Ishikawa (cell line): ENCODE measurements at regions not wholly inside any gene's neighbourhood (a gene's known extent, or its start where the extent isn't known, plus 50 kb on each side); places are given as distances from the start of the nearest gene placed in this dataset.

Experiments used
- CEBPB ChIP-seq: IDR thresholded peaks from 2 replicates; pipeline ENCODE4 v1.6.1; 2012
- CREB1 ChIP-seq: IDR thresholded peaks from 2 replicates; pipeline ENCODE4 v1.6.1; 2012; ENCODE audit warnings: low read depth
- EGR1 ChIP-seq: IDR thresholded peaks from 2 replicates; pipeline ENCODE4 v1.6.1; 2012
- EP300 ChIP-seq: IDR thresholded peaks from 2 replicates; pipeline ENCODE4 v1.6.1; 2012; ENCODE audit warnings: borderline replicate concordance
- FOXM1 ChIP-seq: IDR thresholded peaks from 2 replicates; pipeline ENCODE4 v1.6.1; 2012; ENCODE audit warnings: low read depth, borderline replicate concordance
- MAX ChIP-seq: IDR thresholded peaks from 2 replicates; pipeline ENCODE4 v1.6.1; 2012
- NFIC ChIP-seq: IDR thresholded peaks from 2 replicates; pipeline ENCODE4 v1.6.1; 2012
- RAD21 ChIP-seq: IDR thresholded peaks from 2 replicates; pipeline ENCODE4 v1.6.1; 2012; ENCODE audit warnings: low read depth
- REST ChIP-seq: IDR thresholded peaks from 2 replicates; pipeline ENCODE4 v1.6.1; 2012; ENCODE audit warnings: low read depth, mild to moderate bottlenecking
- TAF1 ChIP-seq: IDR thresholded peaks from 2 replicates; pipeline ENCODE4 v1.6.1; 2012; ENCODE audit warnings: low read depth, mild to moderate bottlenecking
- TCF12 ChIP-seq: IDR thresholded peaks from 2 replicates; pipeline ENCODE4 v1.6.1; 2012; ENCODE audit warnings: low read depth
- TEAD4 ChIP-seq: IDR thresholded peaks from 2 replicates; pipeline ENCODE4 v1.6.1; 2012
- USF1 ChIP-seq: IDR thresholded peaks from 2 replicates; pipeline ENCODE4 v1.6.1; 2012
- YY1 ChIP-seq: IDR thresholded peaks from 2 replicates; pipeline ENCODE4 v1.6.1; 2012; ENCODE audit warnings: low read depth
- ZBTB7A ChIP-seq: IDR thresholded peaks from 2 replicates; pipeline ENCODE4 v1.6.1; 2012; ENCODE audit warnings: low read depth

GRCh38 chr5:108639366-108639765 is 108.3 kb upstream of the FER start:
- TF ChIP-seq FOXM1 = no peak
- no peak for TF ChIP-seq EGR1
- TF ChIP-seq CEBPB = no peak
- no peak for TF ChIP-seq NFIC

- TF ChIP-seq EP300 (no peak), ZBTB7A (no peak), CREB1 (no peak), MAX (no peak), RAD21 (no peak), CEBPB (no peak), NFIC (no peak), YY1 (no peak), TEAD4 (no peak)
These were observed 109.7 kb upstream of the FER start for GRCh38 chr5:108638021-108638420.

- TF ChIP-seq USF1 (no peak), REST (no peak), RAD21 (no peak), NFIC (no peak), TCF12 (no peak), EGR1 (no peak), TEAD4 (no peak), FOXM1 (no peak), TAF1 (no peak), YY1 (no peak), CEBPB (no peak), ZBTB7A (no peak), EP300 (no peak), CREB1 (no peak), MAX (no peak)
These were observed 110.6 kb upstream of the FER start for GRCh38 chr5:108637134-108637533.

- TF ChIP-seq EP300 = no peak
- TF ChIP-seq REST = no peak
- TF ChIP-seq TAF1 = no peak
- TF ChIP-seq CEBPB = no peak
- TF ChIP-seq TEAD4 = no peak
- no peak for TF ChIP-seq RAD21
- no peak for TF ChIP-seq MAX
- no peak for TF ChIP-seq EGR1
These were observed 111.4 kb upstream of the FER start for GRCh38 chr5:108636135-108636853.

- TF ChIP-seq YY1 (no peak), EGR1 (no peak), FOXM1 (no peak), TAF1 (no peak), EP300 (no peak), REST (no peak), CEBPB (no peak), ZBTB7A (no peak), NFIC (no peak)
These were observed 112.9 kb upstream of the FER start for GRCh38 chr5:108634617-108635288.
